ENCODE measurements at regions not wholly inside any gene's neighbourhood (a gene's known extent, or its start where the extent isn't known, plus 50 kb on each side); places are given as distances from the start of the nearest gene placed in this dataset.

GRCh38 chr7:1359681-1360485, 99.4 kb downstream of the MICALL2 start:
- DNase-seq, result no peak

- DNase-seq, result no peak
Measured at GRCh38 chr7:1360521-1360971, 98.7 kb downstream of the MICALL2 start.

GRCh38 chr7:1361016-1361755, 98.1 kb downstream of the MICALL2 start:
- DNase-seq, result no peak

- no peak for DNase-seq
Measured at GRCh38 chr7:1361756-1362125, 97.5 kb downstream of the MICALL2 start.

- no peak for DNase-seq
Measured at GRCh38 chr7:1362301-1362700, 97.0 kb downstream of the MICALL2 start.

- DNase-seq, result no peak
Measured at GRCh38 chr7:1364068-1364905, 95.0 kb downstream of the MICALL2 start.

GRCh38 chr7:1364906-1365570, 94.2 kb downstream of the MICALL2 start:
- no peak for DNase-seq

GRCh38 chr7:1365846-1366245, 93.4 kb downstream of the MICALL2 start:
- DNase-seq, result no peak

GRCh38 chr7:1366801-1367405, 92.4 kb downstream of the MICALL2 start:
- DNase-seq, result no peak

GRCh38 chr7:1367501-1368183, 91.6 kb downstream of the MICALL2 start:
- no peak for DNase-seq

GRCh38 chr7:1368184-1368681, 91.0 kb downstream of the MICALL2 start:
- no peak for DNase-seq

GRCh38 chr7:1368682-1369571, 90.3 kb downstream of the MICALL2 start:
- no peak for DNase-seq

GRCh38 chr7:1369916-1370657, 89.2 kb downstream of the MICALL2 start:
- no peak for DNase-seq

- DNase-seq, result no peak
Measured at GRCh38 chr7:1370738-1371137, 88.5 kb downstream of the MICALL2 start.

GRCh38 chr7:1372063-1372462, 87.2 kb downstream of the MICALL2 start:
- no peak for DNase-seq

GRCh38 chr7:1372671-1373379, 86.4 kb downstream of the MICALL2 start:
- DNase-seq, result no peak

- DNase-seq, result no peak
Measured at GRCh38 chr7:1377111-1377909, 82.0 kb downstream of the MICALL2 start.

Data from left kidney (tissue), 1 donor.